CD4-positive, alpha-beta T cell treated with Interferon gamma for 1 hour (primary cell): ENCODE measurements at regions not wholly inside any gene's neighbourhood (a gene's known extent, or its start where the extent isn't known, plus 50 kb on each side); places are given as distances from the start of the nearest gene placed in this dataset.

ENCODE experiments used
- DNase-seq: peaks from one replicate; pipeline ENCODE4 v3.0.0-alpha.2; 2020

- DNase-seq, result no peak
Observed at GRCh38 chr2:215765729-215766360, 247.5 kb downstream of the MREG start.

- DNase-seq, result peak; percentile 25
Observed at GRCh38 chr2:215764441-215765048, 248.8 kb downstream of the MREG start.

GRCh38 chr2:215760557-215760956 is 252.8 kb downstream of the MREG start:
- DNase-seq, result no peak

- no peak for DNase-seq
Observed at GRCh38 chr2:215760091-215760490, 253.3 kb downstream of the MREG start.

- DNase-seq, result no peak
Observed at GRCh38 chr2:215758691-215759090, 254.7 kb downstream of the MREG start.

- DNase-seq, result no peak
Observed at GRCh38 chr2:215756346-215756730, 257.0 kb downstream of the MREG start.

- no peak for DNase-seq
Observed at GRCh38 chr2:215755641-215756345, 257.6 kb downstream of the MREG start.

- no peak for DNase-seq
Observed at GRCh38 chr2:215754546-215754945, 258.8 kb downstream of the MREG start.

GRCh38 chr2:215753808-215754207 is 259.5 kb downstream of the MREG start:
- no peak for DNase-seq

- DNase-seq, result no peak
Observed at GRCh38 chr2:215752991-215753390, 260.4 kb downstream of the MREG start.

- DNase-seq, result no peak
Observed at GRCh38 chr2:215752436-215752835, 260.9 kb downstream of the MREG start.

GRCh38 chr2:215751911-215752272 is 261.5 kb downstream of the MREG start:
- no peak for DNase-seq

- no peak for DNase-seq
Observed at GRCh38 chr2:215751200-215751910, 262.0 kb downstream of the MREG start.

- no peak for DNase-seq
Observed at GRCh38 chr2:215750763-215751162, 262.6 kb downstream of the MREG start.

- peak; percentile 70 for DNase-seq
Observed at GRCh38 chr2:215749092-215749957, 264.0 kb downstream of the MREG start.

GRCh38 chr2:215748446-215748845 is 264.9 kb downstream of the MREG start:
- peak; percentile 64 for DNase-seq

- DNase-seq, result no peak
Observed at GRCh38 chr2:215746887-215747615, 266.3 kb downstream of the MREG start.

GRCh38 chr2:215746226-215746886 is 267.0 kb downstream of the MREG start:
- DNase-seq, result no peak

- no peak for DNase-seq
Observed at GRCh38 chr2:215745331-215745730, 268.0 kb downstream of the MREG start.

GRCh38 chr2:215744514-215744913 is 268.8 kb downstream of the MREG start:
- DNase-seq, result no peak

- DNase-seq, result no peak
Observed at GRCh38 chr2:215743066-215743465, 270.3 kb downstream of the MREG start.
